ENCODE measurements at regions not wholly inside any gene's neighbourhood (a gene's known extent, or its start where the extent isn't known, plus 50 kb on each side); places are given as distances from the start of the nearest gene placed in this dataset.
A peak's percentile ranks its signal among the peaks of the same experiment; 100 is the strongest.
"Not testable (repeated sequence)": the region's sequence is repeated elsewhere in the genome, so short reads cannot be mapped to it uniquely, and the experiment has no call there.

DNA sequence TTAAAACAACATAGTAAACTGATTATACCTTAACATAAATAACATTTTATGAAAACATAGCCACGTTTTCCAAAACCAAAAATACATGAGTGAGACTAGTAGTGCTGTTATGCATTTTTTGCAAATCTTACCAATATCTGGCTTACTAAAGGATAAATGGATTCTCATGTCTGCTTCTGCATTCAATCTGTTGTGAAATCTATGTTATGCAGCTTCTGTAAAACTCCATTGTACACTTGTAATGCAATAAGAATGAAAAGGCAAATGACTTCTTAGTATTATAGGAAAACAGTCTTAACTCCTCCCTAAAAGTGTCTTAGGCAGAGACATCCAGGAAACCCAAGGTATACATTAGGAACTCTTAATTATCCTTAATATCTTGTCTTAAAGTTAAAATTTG lies 330.9 kb upstream of the THBS1 start:
- no peak overlapping the region for H3K9ac ChIP-seq (ENCODE audit: low read depth, low read length)
- no peak overlapping the region for H3K4me3 ChIP-seq (ENCODE audit: low read length)
- peaks cover 41% of the 10 kb centered on the region for H3K4me1 ChIP-seq (ENCODE audit: control insufficient read depth, insufficient read depth, low read length)
- H3K36me3 ChIP-seq (ENCODE audit: insufficient read depth, low read length): no peaks in the 10 kb centered on the region
- H3K27me3 ChIP-seq (ENCODE audit: control insufficient read depth, insufficient read depth, low read length): no peaks in the 10 kb centered on the region
- no peak overlapping the region for H3K4me2 ChIP-seq (ENCODE audit: low read length)
- no peaks in the 10 kb centered on the region for H3K9me3 ChIP-seq (replicated peaks; ENCODE audit: low read length)

DNA sequence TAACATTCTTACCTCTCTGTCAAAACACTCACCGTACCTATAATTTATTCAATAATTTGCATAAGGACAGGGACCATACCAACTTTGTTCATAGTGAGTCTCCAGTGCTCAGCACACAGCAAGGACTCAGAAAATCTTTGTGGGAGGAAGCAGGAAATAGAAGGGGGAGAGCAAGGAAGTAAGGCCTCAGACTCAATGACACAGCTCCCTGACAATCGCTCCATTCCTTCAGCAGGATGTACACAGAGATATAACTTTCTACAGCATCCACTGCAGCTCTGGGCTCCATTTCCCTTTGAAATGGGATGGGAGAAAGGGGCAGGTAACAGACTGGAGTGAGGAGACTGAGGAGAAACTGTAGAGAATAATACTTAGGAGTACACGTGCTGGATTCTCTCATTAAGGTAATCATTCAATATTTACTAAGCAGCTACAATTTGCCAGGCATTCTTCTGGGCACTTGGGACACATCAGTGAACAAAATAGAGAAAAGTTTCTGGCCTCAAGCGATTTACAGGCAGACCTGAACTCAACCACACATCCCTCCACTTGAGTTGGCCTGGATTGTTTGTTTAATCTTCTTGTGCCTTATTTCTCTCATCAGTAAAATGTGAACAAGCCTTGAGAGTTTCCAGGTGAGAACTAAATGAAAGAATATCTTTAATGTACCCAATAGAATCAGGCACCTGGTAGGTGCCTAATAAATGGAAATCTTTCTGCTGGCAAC lies 330.3 kb upstream of the THBS1 start:
- Histone ChIP-seq H3K9me3 (replicated peaks; ENCODE audit: low read length) (no peaks in the 10 kb centered on the region), H3K4me3 (ENCODE audit: low read length) (no peak overlapping the region), H3K4me2 (ENCODE audit: low read length) (no peak overlapping the region), H3K9ac (ENCODE audit: low read depth, low read length) (no peak overlapping the region), H3K27me3 (ENCODE audit: control insufficient read depth, insufficient read depth, low read length) (no peaks in the 10 kb centered on the region), H3K36me3 (ENCODE audit: insufficient read depth, low read length) (no peaks in the 10 kb centered on the region), H3K4me1 (ENCODE audit: control insufficient read depth, insufficient read depth, low read length) (peaks cover 48% of the 10 kb centered on the region)

DNA sequence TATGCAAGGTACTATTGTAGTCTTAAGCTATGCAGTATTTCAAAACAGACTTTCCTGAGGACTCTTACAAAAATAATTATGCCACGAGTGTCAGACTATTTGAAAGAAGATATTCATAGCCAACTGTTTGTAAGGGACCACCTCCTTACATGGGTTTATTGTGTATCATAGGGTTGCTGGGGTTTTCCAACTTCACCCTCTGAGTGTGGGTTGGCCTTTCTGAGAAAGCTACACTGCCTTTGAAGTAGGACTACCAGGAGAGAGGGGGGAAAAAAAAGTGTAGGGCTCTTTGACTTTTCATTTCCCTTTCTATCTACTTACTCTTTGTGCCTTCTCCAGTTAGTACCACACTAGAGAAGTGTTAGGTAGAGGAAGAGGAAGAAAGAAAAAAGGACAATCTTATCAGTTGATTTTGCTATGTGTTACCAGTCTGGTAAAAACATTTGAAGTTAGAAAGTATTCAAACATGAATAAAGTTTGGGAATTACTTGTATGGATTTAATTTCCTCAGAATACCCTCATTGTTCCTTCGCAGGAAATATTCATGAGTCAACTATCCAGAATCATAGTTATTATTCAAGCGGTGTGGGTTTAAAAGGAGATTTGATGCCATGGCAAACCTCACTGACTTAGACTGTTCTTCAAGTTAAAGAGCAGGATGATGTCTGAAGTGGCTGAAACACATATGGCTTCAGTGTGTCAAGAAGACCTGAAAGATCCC lies 329.3 kb upstream of the THBS1 start:
- Histone ChIP-seq H3K36me3 (ENCODE audit: insufficient read depth, low read length) (no peaks in the 10 kb centered on the region), H3K27me3 (ENCODE audit: control insufficient read depth, insufficient read depth, low read length) (no peaks in the 10 kb centered on the region), H3K4me2 (ENCODE audit: low read length) (no peak overlapping the region), H3K9me3 (replicated peaks; ENCODE audit: low read length) (no peaks in the 10 kb centered on the region), H3K4me1 (ENCODE audit: control insufficient read depth, insufficient read depth, low read length) (peaks cover 47% of the 10 kb centered on the region), H3K4me3 (ENCODE audit: low read length) (no peak overlapping the region), H3K9ac (ENCODE audit: low read depth, low read length) (no peak overlapping the region)

DNA sequence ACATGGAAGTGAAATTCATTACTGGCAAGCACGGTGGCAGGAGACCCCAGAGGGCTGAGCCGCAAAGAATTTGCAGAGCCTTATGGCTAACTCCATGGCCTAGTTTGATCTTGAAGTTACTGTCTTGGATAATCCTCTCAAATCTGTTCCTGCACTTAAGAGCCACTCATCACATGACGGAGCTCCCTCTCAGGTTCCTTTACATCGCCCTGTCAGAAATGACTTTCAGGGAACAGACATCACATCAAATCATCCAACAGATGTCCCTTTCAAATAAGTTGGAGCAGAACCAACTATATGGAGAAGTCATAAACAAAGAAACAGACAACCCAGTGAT lies 328.8 kb upstream of the THBS1 start:
- H3K4me3 ChIP-seq (ENCODE audit: low read length): no peak overlapping the region
- H3K4me2 ChIP-seq (ENCODE audit: low read length): no peak overlapping the region
- H3K27me3 ChIP-seq (ENCODE audit: control insufficient read depth, insufficient read depth, low read length): no peaks in the 10 kb centered on the region
- H3K9me3 ChIP-seq (replicated peaks; ENCODE audit: low read length): no peaks in the 10 kb centered on the region
- H3K36me3 ChIP-seq (ENCODE audit: insufficient read depth, low read length): no peaks in the 10 kb centered on the region
- H3K9ac ChIP-seq (ENCODE audit: low read depth, low read length): no peak overlapping the region
- H3K4me1 ChIP-seq (ENCODE audit: control insufficient read depth, insufficient read depth, low read length): peaks cover 42% of the 10 kb centered on the region

DNA sequence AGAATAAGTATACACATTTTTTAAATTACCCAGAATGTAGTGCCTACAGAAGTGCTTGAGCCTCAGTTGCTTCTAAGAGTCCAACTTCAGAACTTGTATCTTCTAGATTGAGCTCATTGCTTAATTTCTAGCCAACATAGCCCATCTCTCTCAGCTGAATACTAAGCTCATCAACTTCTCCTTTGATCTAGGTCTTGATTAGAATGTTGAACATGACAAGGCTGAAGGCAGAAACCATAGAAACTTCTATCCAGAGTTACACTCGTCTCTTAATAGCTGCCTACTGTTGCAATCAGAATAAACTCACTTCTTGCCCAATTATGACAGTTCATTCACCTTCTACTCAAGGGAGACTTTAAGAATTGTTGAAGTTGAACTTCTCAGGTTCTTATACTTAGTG lies 327.3 kb upstream of the THBS1 start:
- H3K4me3 ChIP-seq (ENCODE audit: low read length): no peak overlapping the region
- no peak overlapping the region for H3K4me2 ChIP-seq (ENCODE audit: low read length)
- H3K9ac ChIP-seq (ENCODE audit: low read depth, low read length): no peak overlapping the region
- H3K36me3 ChIP-seq (ENCODE audit: insufficient read depth, low read length): no peaks in the 10 kb centered on the region
- peaks cover 28% of the 10 kb centered on the region for H3K4me1 ChIP-seq (ENCODE audit: control insufficient read depth, insufficient read depth, low read length)
- H3K27me3 ChIP-seq (ENCODE audit: control insufficient read depth, insufficient read depth, low read length): no peaks in the 10 kb centered on the region
- H3K9me3 ChIP-seq (replicated peaks; ENCODE audit: low read length): no peaks in the 10 kb centered on the region

DNA sequence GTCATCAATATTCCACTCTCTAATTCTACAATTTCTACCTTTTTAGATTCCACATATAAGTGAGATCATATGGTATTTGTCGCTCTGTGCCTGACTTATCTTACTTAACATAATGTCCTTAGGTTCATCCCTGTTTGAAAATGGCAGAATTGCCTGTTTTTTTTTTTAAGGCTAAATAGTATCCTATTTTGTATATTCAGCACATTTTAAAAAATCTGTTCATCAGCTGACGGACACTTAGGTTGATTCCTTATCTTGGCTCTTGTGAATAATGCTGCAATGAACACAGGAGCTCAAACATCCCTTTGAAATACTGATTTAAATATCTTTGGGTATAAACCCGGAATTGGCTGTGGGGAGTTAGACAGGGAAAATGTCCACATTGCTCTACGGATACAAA lies 326.7 kb upstream of the THBS1 start:
- Histone ChIP-seq H3K27me3 (ENCODE audit: control insufficient read depth, insufficient read depth, low read length) (no peaks in the 10 kb centered on the region), H3K4me3 (ENCODE audit: low read length) (no peak overlapping the region), H3K4me1 (ENCODE audit: control insufficient read depth, insufficient read depth, low read length) (peaks cover 24% of the 10 kb centered on the region), H3K9me3 (replicated peaks; ENCODE audit: low read length) (no peaks in the 10 kb centered on the region), H3K36me3 (ENCODE audit: insufficient read depth, low read length) (no peaks in the 10 kb centered on the region), H3K9ac (ENCODE audit: low read depth, low read length) (no peak overlapping the region), H3K4me2 (ENCODE audit: low read length) (no peak overlapping the region)

DNA sequence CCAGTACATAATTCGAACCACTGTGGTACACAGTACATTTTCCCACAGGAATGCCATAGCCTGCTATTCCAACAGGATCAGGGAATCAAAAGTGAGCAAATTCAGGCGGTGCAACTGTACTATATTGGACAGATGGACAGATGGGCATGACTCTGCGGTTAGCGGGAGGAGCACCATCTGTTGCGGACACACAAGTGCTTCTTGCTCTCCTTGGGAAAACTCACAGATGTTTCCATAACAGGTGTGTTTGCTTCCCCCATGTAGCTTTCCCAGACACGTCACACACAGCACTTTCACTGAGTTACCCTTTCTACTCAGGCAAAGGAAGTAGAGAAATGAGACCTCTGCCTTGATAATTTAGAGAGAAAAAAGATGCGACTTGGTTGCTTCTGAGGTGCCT lies 325.1 kb upstream of the THBS1 start:
- no peaks in the 10 kb centered on the region for H3K36me3 ChIP-seq (ENCODE audit: insufficient read depth, low read length)
- H3K9ac ChIP-seq (ENCODE audit: low read depth, low read length): peak overlapping the region; percentile 41
- no peak overlapping the region for H3K4me2 ChIP-seq (ENCODE audit: low read length)
- peaks cover 25% of the 10 kb centered on the region for H3K4me1 ChIP-seq (ENCODE audit: control insufficient read depth, insufficient read depth, low read length)
- no peak overlapping the region for H3K4me3 ChIP-seq (ENCODE audit: low read length)
- H3K27me3 ChIP-seq (ENCODE audit: control insufficient read depth, insufficient read depth, low read length): no peaks in the 10 kb centered on the region
- H3K9me3 ChIP-seq (replicated peaks; ENCODE audit: low read length): no peaks in the 10 kb centered on the region

DNA sequence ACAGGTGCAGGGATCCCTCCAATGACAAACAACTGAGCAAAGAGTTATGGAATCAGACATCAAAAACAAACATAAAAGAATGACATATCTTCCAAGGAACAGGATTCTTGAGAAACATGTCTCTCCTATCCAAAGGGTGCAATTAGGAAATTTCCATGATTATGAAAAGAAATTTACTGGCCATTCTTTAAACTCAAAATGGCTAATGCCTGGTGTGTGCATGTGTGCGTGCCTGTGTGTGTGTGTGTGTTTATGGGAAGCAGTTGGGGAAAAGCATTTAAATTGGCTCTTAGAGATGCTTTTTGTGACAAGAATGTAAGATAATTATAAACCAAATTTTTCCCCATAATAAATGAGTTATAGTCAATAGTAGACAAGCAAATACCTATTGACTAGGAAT lies 320.5 kb upstream of the THBS1 start:
- Histone ChIP-seq H3K4me1 (ENCODE audit: control insufficient read depth, insufficient read depth, low read length) (peaks cover 36% of the 10 kb centered on the region), H3K4me2 (ENCODE audit: low read length) (no peak overlapping the region), H3K4me3 (ENCODE audit: low read length) (no peak overlapping the region), H3K36me3 (ENCODE audit: insufficient read depth, low read length) (no peaks in the 10 kb centered on the region), H3K27me3 (ENCODE audit: control insufficient read depth, insufficient read depth, low read length) (no peaks in the 10 kb centered on the region), H3K9me3 (replicated peaks; ENCODE audit: low read length) (no peaks in the 10 kb centered on the region), H3K9ac (ENCODE audit: low read depth, low read length) (no peak overlapping the region)

DNA sequence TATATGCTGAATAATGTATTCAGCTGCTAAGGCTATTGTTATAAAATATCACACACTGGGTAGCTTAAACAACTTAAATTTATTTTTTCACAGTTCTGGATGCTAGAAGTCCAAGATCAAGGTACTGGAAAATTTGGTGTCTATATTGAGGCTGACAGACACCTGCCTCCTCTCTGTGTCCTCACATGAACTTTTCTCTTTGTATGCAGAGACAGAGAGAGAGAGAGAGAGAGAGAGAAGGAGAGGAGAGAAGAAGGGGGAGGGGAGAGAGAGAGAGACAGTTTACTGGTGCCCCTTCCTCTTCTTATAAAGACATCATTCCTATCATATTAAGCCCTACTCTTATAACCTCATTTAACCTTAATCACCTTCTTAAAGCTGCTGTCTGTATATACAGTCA lies 320.1 kb upstream of the THBS1 start:
- H3K27me3 ChIP-seq (ENCODE audit: control insufficient read depth, insufficient read depth, low read length): no peaks in the 10 kb centered on the region
- no peaks in the 10 kb centered on the region for H3K36me3 ChIP-seq (ENCODE audit: insufficient read depth, low read length)
- H3K9me3 ChIP-seq (replicated peaks; ENCODE audit: low read length): no peaks in the 10 kb centered on the region
- H3K4me2 ChIP-seq (ENCODE audit: low read length): no peak overlapping the region
- H3K9ac ChIP-seq (ENCODE audit: low read depth, low read length): peak overlapping the region; percentile 55
- H3K4me3 ChIP-seq (ENCODE audit: low read length): no peak overlapping the region
- peaks cover 36% of the 10 kb centered on the region for H3K4me1 ChIP-seq (ENCODE audit: control insufficient read depth, insufficient read depth, low read length)

DNA sequence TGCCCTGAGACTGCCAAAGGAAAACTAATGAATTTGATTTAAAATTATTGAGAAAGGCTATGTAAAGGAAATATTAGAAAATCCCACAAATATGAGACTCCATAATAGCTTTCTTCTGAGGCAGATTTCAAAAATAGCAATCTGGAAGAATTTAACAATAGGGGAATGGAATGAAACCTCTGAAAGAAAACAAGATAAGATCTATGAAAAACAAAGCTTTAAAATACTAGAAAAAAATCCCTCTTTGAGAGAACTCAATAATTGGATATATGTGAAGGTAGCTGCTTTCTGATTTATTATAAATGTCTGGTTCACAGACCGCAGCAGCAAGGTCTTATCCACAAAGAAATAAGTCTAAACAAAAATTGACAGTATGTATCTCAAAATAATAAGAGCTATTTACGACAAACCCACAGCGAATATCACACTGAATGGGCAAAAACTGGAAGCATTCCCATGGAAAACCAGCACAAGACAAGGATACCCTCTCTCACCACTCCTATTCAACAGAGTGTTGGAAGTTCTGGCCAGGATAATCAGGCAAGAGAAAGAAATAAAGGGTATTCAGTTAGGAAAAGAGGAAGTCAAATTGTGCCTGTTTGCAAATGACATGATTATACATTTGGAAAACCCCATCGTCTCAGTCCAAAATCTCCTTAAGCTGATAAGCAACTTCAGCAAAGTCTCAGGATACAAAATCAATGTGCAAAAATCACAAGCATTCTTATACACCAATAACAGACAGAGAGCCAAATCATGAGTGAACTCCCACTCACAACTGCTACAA lies 319.3 kb upstream of the THBS1 start:
- H3K9me3 ChIP-seq (replicated peaks; ENCODE audit: low read length); H3K4me2 ChIP-seq (ENCODE audit: low read length); H3K4me3 ChIP-seq (ENCODE audit: low read length); H3K36me3 ChIP-seq (ENCODE audit: insufficient read depth, low read length); H3K27me3 ChIP-seq (ENCODE audit: control insufficient read depth, insufficient read depth, low read length): not testable (repeated sequence)
- Histone ChIP-seq H3K4me1 (ENCODE audit: control insufficient read depth, insufficient read depth, low read length) (peaks cover 35% of the 10 kb centered on the region), H3K9ac (ENCODE audit: low read depth, low read length) (peak overlapping the region; percentile 55)

DNA sequence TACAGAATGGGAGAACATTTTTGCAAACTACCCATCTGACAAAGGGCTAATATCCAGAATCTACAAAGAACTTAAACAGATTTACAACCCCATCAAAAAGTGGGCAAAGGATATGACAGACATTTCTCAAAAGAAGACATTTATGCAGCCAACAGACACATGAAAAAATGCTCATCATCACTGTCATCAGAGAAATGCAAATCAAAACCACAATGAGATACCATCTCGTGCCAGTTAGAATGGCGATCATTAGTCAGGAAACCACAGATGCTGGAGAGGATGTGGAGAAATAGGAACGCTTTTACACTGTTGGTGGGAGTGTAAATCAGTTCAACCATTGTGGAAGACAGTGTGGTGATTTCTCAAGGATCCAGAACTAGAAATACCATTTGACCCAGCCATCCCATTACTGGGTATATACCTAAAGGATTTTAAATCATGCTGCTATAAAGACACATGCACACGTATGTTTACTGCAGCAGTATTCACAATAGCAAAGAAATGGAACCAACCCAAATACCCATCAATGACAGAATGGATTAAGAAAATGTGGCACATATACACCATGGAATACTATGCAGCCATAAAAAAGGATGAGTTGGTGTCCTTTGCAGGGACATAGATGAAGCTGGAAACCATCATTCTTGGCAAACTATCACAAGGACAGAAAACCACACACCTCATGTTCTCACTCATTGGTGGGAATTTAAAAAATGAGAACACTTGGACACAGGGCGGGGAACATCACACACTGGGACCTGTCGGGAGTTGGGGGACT lies 317.7 kb upstream of the THBS1 start:
- H3K9me3 ChIP-seq (replicated peaks; ENCODE audit: low read length); H3K4me2 ChIP-seq (ENCODE audit: low read length); H3K27me3 ChIP-seq (ENCODE audit: control insufficient read depth, insufficient read depth, low read length); H3K36me3 ChIP-seq (ENCODE audit: insufficient read depth, low read length); H3K4me3 ChIP-seq (ENCODE audit: low read length): not testable (repeated sequence)
- Histone ChIP-seq H3K4me1 (ENCODE audit: control insufficient read depth, insufficient read depth, low read length) (peaks cover 41% of the 10 kb centered on the region), H3K9ac (ENCODE audit: low read depth, low read length) (peak overlapping the region; percentile 42)

All from skeletal muscle satellite cell (primary cell).